B cell (primary cell): ENCODE measurements at regions not wholly inside any gene's neighbourhood (a gene's known extent, or its start where the extent isn't known, plus 50 kb on each side); places are given as distances from the start of the nearest gene placed in this dataset.

Source experiments
- ATAC-seq: fragments of 200-7000 bp; cut with Tn5 transposase; one replicate; pipeline ENCODE4 v1.10.0; 2021; ENCODE audit warnings: low read depth, mild to moderate bottlenecking, moderate number of reproducible peaks, moderate library complexity
- CTCF ChIA-PET: fragments of 350-600 bp; sonication (Branson Sonifier 250); formaldehyde crosslinking; loops from one replicate; lab custom pipeline; 2021; ENCODE audit warnings: antibody characterized with exemption, inconsistent platforms; lab: Charles Lee
- POLR2A ChIA-PET: fragments of 350-600 bp; sonication (Branson Sonifier 250); formaldehyde crosslinking; loops from one replicate; lab custom pipeline; 2021; ENCODE audit warnings: antibody characterized with exemption; lab: Charles Lee
- DNase-seq: peaks from one replicate; pipeline ENCODE4 v3.0.0; 2013
- H2AFZ ChIP-seq: 2 replicates; pipeline ENCODE4 v1.6.1; 2012; ENCODE audit warnings: mild to moderate bottlenecking, low read depth, low read length; ENCODE audit not compliant: insufficient read depth, poor library complexity, severe bottlenecking
- H3K27ac ChIP-seq, 2 donors: 1 replicate in 1 of 2; 2 replicates in 1 of 2; pipeline ENCODE4 v1.5.1; 2012 to 2013; ENCODE audit warnings: low read length in 2 of 2, mild to moderate bottlenecking in 2 of 2, moderate library complexity in 1 of 2
- H3K27me3 ChIP-seq, 4 experiments: fragments of 200-600 bp in 1 of 4; sonication (generic) in 1 of 4; replicated peaks in 1 of 4; 1 replicate in 2 of 4; 2 replicates in 2 of 4; pipeline versions ENCODE4 v1.6.1 to v1.7.0; 2013 to 2016; ENCODE audit warnings: low read length in 3 of 4, mild to moderate bottlenecking in 2 of 4, mixed read lengths in 1 of 4, moderate library complexity in 1 of 4; ENCODE audit not compliant: insufficient read depth in 4 of 4, control insufficient read depth in 3 of 4; ENCODE audit errors: control extremely low read depth in 1 of 4
- H3K36me3 ChIP-seq, 2 experiments: replicated peaks in 1 of 2; 1 replicate in 1 of 2; 2 replicates in 1 of 2; pipeline versions ENCODE4 v1.6.1 to v1.7.1; 2013; ENCODE audit warnings: low read length in 1 of 2; ENCODE audit not compliant: insufficient read depth in 2 of 2, control insufficient read depth in 1 of 2; ENCODE audit errors: control extremely low read depth in 1 of 2, extremely low read depth in 1 of 2
- H3K4me1 ChIP-seq, 2 donors: fragments of 200-600 bp in 1 of 2; sonication (generic) in 1 of 2; 1 replicate in 1 of 2; 2 replicates in 1 of 2; pipeline versions ENCODE4 v1.5.1 to v1.6.1; 2013 to 2017; ENCODE audit warnings: low read length in 2 of 2; ENCODE audit not compliant: control insufficient read depth in 2 of 2, insufficient read depth in 2 of 2
- H3K4me2 ChIP-seq: replicated peaks from 2 replicates; pipeline ENCODE3; 2012; ENCODE audit warnings: mild to moderate bottlenecking, low read depth, low read length; ENCODE audit not compliant: poor library complexity, severe bottlenecking
- H3K4me3 ChIP-seq, 5 experiments: fragments of 200-600 bp in 1 of 5; sonication (generic) in 1 of 5; 1 replicate in 3 of 5; 2 replicates in 2 of 5; pipeline versions ENCODE4 v1.5.1 to v1.7.0; 2011 to 2016; ENCODE audit warnings: low read length in 4 of 5, mild to moderate bottlenecking in 4 of 5, low read depth in 2 of 5, control low read depth in 1 of 5, moderate library complexity in 1 of 5; ENCODE audit not compliant: insufficient read depth in 1 of 5; ENCODE audit errors: control extremely low read depth in 1 of 5, extremely low read depth in 1 of 5
- H3K79me2 ChIP-seq: fragments of 200-600 bp; sonication (generic); one replicate; pipeline ENCODE4 v1.6.0; 2016; ENCODE audit warnings: low read length; ENCODE audit not compliant: control insufficient read depth, insufficient read depth
- H3K9ac ChIP-seq: fragments of 200-600 bp; sonication (generic); 2 replicates; pipeline ENCODE4 v1.6.1; 2017; ENCODE audit warnings: mild to moderate bottlenecking, low read length, moderate library complexity
- H3K9me3 ChIP-seq, 3 donors: one replicate each; pipeline versions ENCODE4 v1.6.1 to v1.7.1; 2013; ENCODE audit warnings: low read length in 2 of 3; ENCODE audit not compliant: control insufficient read depth in 2 of 3, insufficient read depth in 1 of 3; ENCODE audit errors: control extremely low read depth in 1 of 3
- H4K20me1 ChIP-seq: 2 replicates; pipeline ENCODE4 v1.6.0; 2012; ENCODE audit warnings: mild to moderate bottlenecking, low read length; ENCODE audit not compliant: insufficient read depth, control insufficient read depth, poor library complexity, severe bottlenecking
- H3K27ac Mint-ChIP-seq: one replicate; pipeline ENCODE4 v1.8.0; 2021; ENCODE audit warnings: mixed read lengths
- H3K27me3 Mint-ChIP-seq: one replicate; pipeline ENCODE4 v1.8.0; 2021; ENCODE audit warnings: mixed read lengths
- H3K4me1 Mint-ChIP-seq: one replicate; pipeline ENCODE4 v1.8.0; 2021; ENCODE audit warnings: mixed read lengths
- H3K4me3 Mint-ChIP-seq: one replicate; pipeline ENCODE4 v1.8.0; 2021; ENCODE audit warnings: mixed read lengths
- H3K9me3 Mint-ChIP-seq: one replicate; pipeline ENCODE4 v1.8.0; 2022; ENCODE audit warnings: mixed read lengths; ENCODE audit not compliant: insufficient read depth
- CTCF ChIP-seq: fragments of 200-600 bp; IDR thresholded peaks from one replicate; pipeline ENCODE4 v1.8.0; 2022; ENCODE audit warnings: antibody characterized with exemption, mild to moderate bottlenecking
- EZH2 ChIP-seq: IDR thresholded peaks from 2 replicates; pipeline ENCODE4 v1.6.1; 2012; ENCODE audit warnings: borderline replicate concordance, low read depth, mild to moderate bottlenecking, moderate library complexity, low read length; ENCODE audit not compliant: insufficient read depth, poor library complexity, severe bottlenecking
- WGBS: methylation state at CpG from one replicate; pipeline ENCODE4 v1.1.5; 2013; ENCODE audit warnings: missing lambda C conversion rate; ENCODE audit not compliant: insufficient coverage; 5-methylcytosine and 5-hydroxymethylcytosine counted together
- intact Hi-C: fragments of 100-400 bp; cut with micrococcal nuclease; formaldehyde crosslinking; loops from one replicate; pipeline ENCODE4 v1.10.0; 2022

GRCh38 chr20:48060841-48061720, 275.8 kb upstream of the SULF2 start:
- Mint-ChIP-seq H3K27me3 (peaks cover 3% of the 10 kb centered on the region), H3K4me1 (peaks cover 6% of the 10 kb centered on the region), H3K4me3 (no peak overlapping the region), H3K9me3 (peaks cover 3% of the 10 kb centered on the region), H3K27ac (no peak overlapping the region)
- Histone ChIP-seq H3K4me1 (peaks cover 0 to 4% of the 10 kb centered on the region in 2 donors), H2AFZ (no peak overlapping the region), H4K20me1 (no peaks in the 10 kb centered on the region), H3K9ac (no peak overlapping the region), H3K27ac (no peak overlapping the region), H3K4me3 (no peak overlapping the region), H3K4me2 (no peak overlapping the region), H3K79me2 (no peaks in the 10 kb centered on the region), H3K36me3 (no peaks in the 10 kb centered on the region), H3K27me3 (no peaks in the 10 kb centered on the region), H3K9me3 (peaks cover 0 to 20% (median 0%) of the 10 kb centered on the region in 3 donors)
- DNase-seq: no peak
- ChIA-PET CTCF (no interaction called here), POLR2A (no interaction called here)
- intact Hi-C loops: no loop called here
- no peak for TF ChIP-seq EZH2
- TF ChIP-seq CTCF: no peak
- 97% methylated on average over 11 of the region's 16 CpGs for WGBS
- no peak for ATAC-seq
